Hematopoietic multipotent progenitor cell treated with erythropoietin and hydrocortisone succinate and interleukin-3 and kit ligand, for 8 days (in vitro differentiated cells): ENCODE measurements at regions not wholly inside any gene's neighbourhood (a gene's known extent, or its start where the extent isn't known, plus 50 kb on each side); places are given as distances from the start of the nearest gene placed in this dataset.

ENCODE experiments used
- DNase-seq: peaks from one replicate; pipeline ENCODE4 v3.0.0-alpha.2; 2015

GRCh38 chr3:135806317-135806716, 159.2 kb upstream of the PPP2R3A start:
- DNase-seq, result no peak

- DNase-seq, result no peak
These were observed 157.6 kb upstream of the PPP2R3A start for GRCh38 chr3:135807879-135808278.

- DNase-seq, result no peak
These were observed 156.4 kb upstream of the PPP2R3A start for GRCh38 chr3:135809021-135809634.

- no peak for DNase-seq
These were observed 153.9 kb upstream of the PPP2R3A start for GRCh38 chr3:135811651-135812050.

GRCh38 chr3:135812057-135812456, 153.5 kb upstream of the PPP2R3A start:
- DNase-seq, result no peak

- no peak for DNase-seq
These were observed 131.1 kb upstream of the PPP2R3A start for GRCh38 chr3:135834465-135834864.

- no peak for DNase-seq
These were observed 127.4 kb upstream of the PPP2R3A start for GRCh38 chr3:135837977-135838631.

- DNase-seq, result no peak
These were observed 125.1 kb upstream of the PPP2R3A start for GRCh38 chr3:135840436-135840835.

GRCh38 chr3:135844386-135844785, 121.1 kb upstream of the PPP2R3A start:
- no peak for DNase-seq

- no peak for DNase-seq
These were observed 117.5 kb upstream of the PPP2R3A start for GRCh38 chr3:135848051-135848450.

- no peak for DNase-seq
These were observed 115.7 kb upstream of the PPP2R3A start for GRCh38 chr3:135849827-135850226.

GRCh38 chr3:135851201-135852081, 114.1 kb upstream of the PPP2R3A start:
- DNase-seq, result no peak

GRCh38 chr3:135853981-135854380, 111.5 kb upstream of the PPP2R3A start:
- DNase-seq, result no peak

- DNase-seq, result no peak
These were observed 104.8 kb upstream of the PPP2R3A start for GRCh38 chr3:135860761-135861160.

- DNase-seq, result no peak
These were observed 103.2 kb upstream of the PPP2R3A start for GRCh38 chr3:135862361-135862760.

- no peak for DNase-seq
These were observed 101.5 kb upstream of the PPP2R3A start for GRCh38 chr3:135864060-135864459.

GRCh38 chr3:135865085-135865484, 100.4 kb upstream of the PPP2R3A start:
- no peak for DNase-seq

GRCh38 chr3:135865553-135865952, 100.0 kb upstream of the PPP2R3A start:
- DNase-seq, result no peak

GRCh38 chr3:135867911-135868310, 97.6 kb upstream of the PPP2R3A start:
- no peak for DNase-seq

GRCh38 chr3:135868801-135869200, 96.7 kb upstream of the PPP2R3A start:
- DNase-seq, result no peak

- DNase-seq, result no peak
These were observed 96.0 kb upstream of the PPP2R3A start for GRCh38 chr3:135869439-135870105.

GRCh38 chr3:135871311-135871710, 94.2 kb upstream of the PPP2R3A start:
- no peak for DNase-seq

GRCh38 chr3:135874035-135874434, 91.5 kb upstream of the PPP2R3A start:
- DNase-seq, result no peak
